ENCODE measurements at regions not wholly inside any gene's neighbourhood (a gene's known extent, or its start where the extent isn't known, plus 50 kb on each side); places are given as distances from the start of the nearest gene placed in this dataset.
"Not testable (repeated sequence)": the region's sequence is repeated elsewhere in the genome, so short reads cannot be mapped to it uniquely, and the experiment has no call there.

DNA sequence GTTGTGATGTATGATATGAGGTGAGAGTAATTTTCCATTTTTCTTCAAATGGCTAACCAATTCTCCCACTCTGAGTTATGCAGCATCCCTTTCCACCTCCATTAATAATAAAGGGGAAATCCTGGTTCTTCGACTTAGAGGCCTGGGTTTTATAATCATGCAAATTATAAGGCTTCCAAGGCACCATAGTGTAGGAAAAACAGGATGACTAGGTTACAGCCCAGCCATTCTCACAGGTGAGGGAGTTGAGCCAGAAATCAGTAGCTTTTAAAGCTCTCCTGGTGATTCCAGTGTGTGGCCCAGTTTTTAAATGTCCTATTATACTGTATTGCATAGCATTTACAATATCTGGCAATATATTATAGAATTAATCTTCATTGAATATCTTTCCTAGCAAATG is 203.1 kb downstream of the ARHGEF9 start:
- H3K36me3 ChIP-seq (ENCODE audit: control insufficient read depth in 1 of 2, insufficient read depth in 2 of 2, low read length in 2 of 2), result no peaks in the 10 kb centered on the region
- H4K8ac ChIP-seq (ENCODE audit: low read depth, low read length), result no peak overlapping the region
- H3K4me1 ChIP-seq (ENCODE audit: control insufficient read depth in 1 of 2, insufficient read depth in 2 of 2, low read length in 2 of 2), result no peaks in the 10 kb centered on the region
- H2BK5ac ChIP-seq (ENCODE audit: low read depth, low read length, poor library complexity), result no peak overlapping the region
- no peak overlapping the region for H3K27ac ChIP-seq (ENCODE audit: low read depth, low read length)
- no CpG with 5 or more reads among the region's 1 CpG for WGBS (ENCODE audit: extremely low coverage, insufficient coverage, insufficient read length)
- H3K79me2 ChIP-seq (ENCODE audit: control insufficient read depth, insufficient read depth, low read length, poor library complexity), result no peaks in the 10 kb centered on the region
- H3K79me1 ChIP-seq (ENCODE audit: low read length), result no peaks in the 10 kb centered on the region
- H3K27me3 ChIP-seq (ENCODE audit: insufficient read depth, low read length), result no peaks in the 10 kb centered on the region
- H2BK120ac ChIP-seq (ENCODE audit: insufficient read depth, low read length, poor library complexity), result no peak overlapping the region
- H3K14ac ChIP-seq (ENCODE audit: low read length), result no peak overlapping the region
- H2AFZ ChIP-seq (ENCODE audit: insufficient read depth, low read length, poor library complexity), result no peak overlapping the region
- H4K12ac ChIP-seq (ENCODE audit: low read depth, low read length), result no peak overlapping the region
- no peak overlapping the region for H2AK5ac ChIP-seq (ENCODE audit: low read length)
- no peaks in the 10 kb centered on the region for H3K9me3 ChIP-seq (ENCODE audit: insufficient read depth, low read depth, low read length)
- H4K91ac ChIP-seq (ENCODE audit: low read depth, low read length), result no peak overlapping the region
- no peak overlapping the region for H2BK12ac ChIP-seq (ENCODE audit: low read length)
- no peak overlapping the region for H3K18ac ChIP-seq (ENCODE audit: low read length)
- H3K23ac ChIP-seq (ENCODE audit: low read length), result no peak overlapping the region
- H3K9ac ChIP-seq (ENCODE audit: low read length), result no peak overlapping the region
- no peak overlapping the region for H3K4me3 ChIP-seq (ENCODE audit: low read depth, low read length)
- no peak overlapping the region for H3K4ac ChIP-seq (ENCODE audit: low read depth, low read length)
- no peak overlapping the region for H3K4me2 ChIP-seq (ENCODE audit: low read length)
- DNase-seq, result no peak

DNA sequence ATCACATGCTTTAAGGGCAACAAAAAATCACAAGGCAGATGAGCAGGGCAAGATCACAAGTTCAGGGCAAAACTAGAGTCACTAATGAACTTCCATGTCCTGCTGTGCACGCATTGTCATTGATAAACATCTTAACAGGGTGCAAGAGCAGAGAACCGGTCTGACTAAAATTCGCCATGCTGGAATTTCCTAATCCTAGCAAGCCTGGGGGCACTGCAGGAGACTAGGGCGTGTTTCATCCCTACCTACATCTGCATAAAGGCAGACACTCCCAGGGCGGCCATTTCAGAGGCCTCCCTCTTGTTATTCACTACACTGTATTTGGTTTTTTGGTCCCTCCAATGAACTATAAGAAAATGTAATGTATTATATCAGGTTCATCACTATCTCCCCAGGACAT is 203.6 kb downstream of the ARHGEF9 start:
- no peak overlapping the region for H2AK5ac ChIP-seq (ENCODE audit: low read length)
- no peak overlapping the region for H4K8ac ChIP-seq (ENCODE audit: low read depth, low read length)
- peak; percentile 2 to 44 for DNase-seq
- WGBS (ENCODE audit: extremely low coverage, insufficient coverage, insufficient read length), result no CpG with 5 or more reads among the region's 5 CpGs
- no peaks in the 10 kb centered on the region for H3K4me1 ChIP-seq (ENCODE audit: control insufficient read depth in 1 of 2, insufficient read depth in 2 of 2, low read length in 2 of 2)
- no peaks in the 10 kb centered on the region for H3K36me3 ChIP-seq (ENCODE audit: control insufficient read depth in 1 of 2, insufficient read depth in 2 of 2, low read length in 2 of 2)
- no peak overlapping the region for H3K9ac ChIP-seq (ENCODE audit: low read length)
- H3K23ac ChIP-seq (ENCODE audit: low read length), result no peak overlapping the region
- no peaks in the 10 kb centered on the region for H3K79me2 ChIP-seq (ENCODE audit: control insufficient read depth, insufficient read depth, low read length, poor library complexity)
- no peak overlapping the region for H3K27ac ChIP-seq (ENCODE audit: low read depth, low read length)
- H3K9me3 ChIP-seq (ENCODE audit: insufficient read depth, low read depth, low read length), result no peaks in the 10 kb centered on the region
- no peak overlapping the region for H3K4me2 ChIP-seq (ENCODE audit: low read length)
- H3K14ac ChIP-seq (ENCODE audit: low read length), result no peak overlapping the region
- no peak overlapping the region for H3K18ac ChIP-seq (ENCODE audit: low read length)
- H2BK5ac ChIP-seq (ENCODE audit: low read depth, low read length, poor library complexity), result no peak overlapping the region
- no peak overlapping the region for H3K4ac ChIP-seq (ENCODE audit: low read depth, low read length)
- no peak overlapping the region for H2BK12ac ChIP-seq (ENCODE audit: low read length)
- H3K27me3 ChIP-seq (ENCODE audit: insufficient read depth, low read length), result no peaks in the 10 kb centered on the region
- H3K79me1 ChIP-seq (ENCODE audit: low read length), result no peaks in the 10 kb centered on the region
- H2BK120ac ChIP-seq (ENCODE audit: insufficient read depth, low read length, poor library complexity), result no peak overlapping the region
- H4K12ac ChIP-seq (ENCODE audit: low read depth, low read length), result no peak overlapping the region
- no peak overlapping the region for H3K4me3 ChIP-seq (ENCODE audit: low read depth, low read length)
- H2AFZ ChIP-seq (ENCODE audit: insufficient read depth, low read length, poor library complexity), result no peak overlapping the region
- no peak overlapping the region for H4K91ac ChIP-seq (ENCODE audit: low read depth, low read length)

DNA sequence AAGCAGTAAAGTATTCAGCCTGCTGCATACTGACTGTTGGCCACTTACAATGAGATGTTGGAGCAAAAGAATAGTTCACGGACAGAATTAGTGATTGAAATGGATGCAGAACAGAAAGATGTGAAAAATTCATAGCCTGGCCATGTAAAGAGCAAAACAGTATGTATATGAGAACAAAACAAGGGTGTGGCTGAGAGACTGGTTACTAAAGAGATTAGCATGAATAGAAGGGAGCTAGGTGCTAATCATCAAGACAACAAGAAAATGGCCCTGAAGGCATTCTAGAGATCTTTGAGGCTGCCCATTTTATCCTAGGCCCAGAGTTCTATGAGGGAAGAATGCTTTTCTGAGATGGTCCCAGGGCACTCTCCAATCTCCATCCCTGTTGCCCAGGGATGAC is 208.5 kb downstream of the ARHGEF9 start:
- WGBS (ENCODE audit: extremely low coverage, insufficient coverage, insufficient read length), result no CpG with 5 or more reads among the region's 1 CpG

DNA sequence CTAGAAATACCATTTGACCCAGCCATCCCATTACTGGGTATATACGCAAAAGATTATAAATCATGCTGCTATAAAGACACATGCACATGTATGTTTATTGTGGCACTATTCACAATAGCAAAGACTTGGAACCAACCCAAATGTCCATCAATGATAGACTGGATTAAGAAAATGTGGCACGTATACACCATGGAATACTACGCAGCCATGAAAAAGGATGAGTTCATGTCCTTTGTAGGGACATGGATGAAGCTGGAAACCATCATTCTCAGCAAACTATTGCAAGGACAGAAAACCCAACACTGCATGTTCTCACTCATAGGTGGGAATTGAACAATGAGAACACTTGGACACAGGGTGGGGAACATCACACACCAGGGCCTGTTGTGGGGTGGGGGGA is 209.3 kb downstream of the ARHGEF9 start:
- not testable (repeated sequence) for H2AFZ ChIP-seq (ENCODE audit: insufficient read depth, low read length, poor library complexity); H2BK120ac ChIP-seq (ENCODE audit: insufficient read depth, low read length, poor library complexity); H3K79me2 ChIP-seq (ENCODE audit: control insufficient read depth, insufficient read depth, low read length, poor library complexity); H4K8ac ChIP-seq (ENCODE audit: low read depth, low read length); H3K36me3 ChIP-seq (ENCODE audit: control insufficient read depth in 1 of 2, insufficient read depth in 2 of 2, low read length in 2 of 2); H3K27ac ChIP-seq (ENCODE audit: low read depth, low read length); H3K4me1 ChIP-seq (ENCODE audit: control insufficient read depth in 1 of 2, insufficient read depth in 2 of 2, low read length in 2 of 2); H4K12ac ChIP-seq (ENCODE audit: low read depth, low read length); H2AK5ac ChIP-seq (ENCODE audit: low read length); H2BK5ac ChIP-seq (ENCODE audit: low read depth, low read length, poor library complexity); H3K9ac ChIP-seq (ENCODE audit: low read length); H3K9me3 ChIP-seq (ENCODE audit: insufficient read depth, low read depth, low read length); H3K4ac ChIP-seq (ENCODE audit: low read depth, low read length); H3K18ac ChIP-seq (ENCODE audit: low read length); H3K4me3 ChIP-seq (ENCODE audit: low read depth, low read length); H3K23ac ChIP-seq (ENCODE audit: low read length); H3K14ac ChIP-seq (ENCODE audit: low read length); H3K27me3 ChIP-seq (ENCODE audit: insufficient read depth, low read length); H4K91ac ChIP-seq (ENCODE audit: low read depth, low read length); H3K79me1 ChIP-seq (ENCODE audit: low read length); DNase-seq; H3K4me2 ChIP-seq (ENCODE audit: low read length); H2BK12ac ChIP-seq (ENCODE audit: low read length)
- no CpG with 5 or more reads among the region's 3 CpGs for WGBS (ENCODE audit: extremely low coverage, insufficient coverage, insufficient read length)

More for the DNA sequence above, 208.5 kb downstream of the ARHGEF9 start:
- no peaks in the 10 kb centered on the region for H3K4me1 ChIP-seq (ENCODE audit: control insufficient read depth in 1 of 2, insufficient read depth in 2 of 2, low read length in 2 of 2)
- no peak overlapping the region for H4K8ac ChIP-seq (ENCODE audit: low read depth, low read length)
- H3K79me1 ChIP-seq (ENCODE audit: low read length), result no peaks in the 10 kb centered on the region
- no peak overlapping the region for H3K4me3 ChIP-seq (ENCODE audit: low read depth, low read length)
- no peak overlapping the region for H3K4ac ChIP-seq (ENCODE audit: low read depth, low read length)
- H3K18ac ChIP-seq (ENCODE audit: low read length), result no peak overlapping the region
- no peak overlapping the region for H3K23ac ChIP-seq (ENCODE audit: low read length)
- H2AK5ac ChIP-seq (ENCODE audit: low read length), result no peak overlapping the region
- H3K36me3 ChIP-seq (ENCODE audit: control insufficient read depth in 1 of 2, insufficient read depth in 2 of 2, low read length in 2 of 2), result no peaks in the 10 kb centered on the region
- H3K14ac ChIP-seq (ENCODE audit: low read length), result no peak overlapping the region
- no peak overlapping the region for H4K91ac ChIP-seq (ENCODE audit: low read depth, low read length)
- no peaks in the 10 kb centered on the region for H3K79me2 ChIP-seq (ENCODE audit: control insufficient read depth, insufficient read depth, low read length, poor library complexity)
- H2BK120ac ChIP-seq (ENCODE audit: insufficient read depth, low read length, poor library complexity), result no peak overlapping the region
- no peak overlapping the region for H2AFZ ChIP-seq (ENCODE audit: insufficient read depth, low read length, poor library complexity)
- H3K27me3 ChIP-seq (ENCODE audit: insufficient read depth, low read length), result no peaks in the 10 kb centered on the region
- H4K12ac ChIP-seq (ENCODE audit: low read depth, low read length), result no peak overlapping the region
- no peak overlapping the region for H3K27ac ChIP-seq (ENCODE audit: low read depth, low read length)
- H2BK12ac ChIP-seq (ENCODE audit: low read length), result no peak overlapping the region
- H3K9ac ChIP-seq (ENCODE audit: low read length), result no peak overlapping the region
- H3K4me2 ChIP-seq (ENCODE audit: low read length), result no peak overlapping the region
- DNase-seq, result no peak
- H3K9me3 ChIP-seq (ENCODE audit: insufficient read depth, low read depth, low read length), result no peaks in the 10 kb centered on the region
- no peak overlapping the region for H2BK5ac ChIP-seq (ENCODE audit: low read depth, low read length, poor library complexity)

DNA sequence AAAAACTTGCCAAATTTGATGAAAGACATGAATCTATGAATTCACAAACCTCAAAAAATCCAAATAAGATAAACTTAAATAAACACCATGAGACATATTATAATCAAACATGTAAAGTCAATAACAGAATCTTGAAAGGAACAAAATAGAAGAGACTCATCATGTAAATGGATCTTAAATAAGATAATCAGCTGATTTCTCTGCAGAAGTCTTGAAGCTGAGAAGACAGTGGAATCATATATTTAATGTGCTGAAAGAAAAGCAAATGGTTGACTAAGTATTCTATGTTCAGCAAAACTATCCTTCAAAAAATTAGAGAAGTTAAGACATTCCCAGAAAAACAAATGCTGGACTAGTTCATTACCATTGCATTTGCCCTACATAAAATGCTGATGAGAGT is 215.7 kb upstream of the SPIN4 start:
- Histone ChIP-seq H3K4ac (ENCODE audit: low read depth, low read length) (no peak overlapping the region), H2AK5ac (ENCODE audit: low read length) (no peak overlapping the region), H3K18ac (ENCODE audit: low read length) (no peak overlapping the region), H2BK120ac (ENCODE audit: insufficient read depth, low read length, poor library complexity) (no peak overlapping the region), H4K8ac (ENCODE audit: low read depth, low read length) (no peak overlapping the region), H4K12ac (ENCODE audit: low read depth, low read length) (no peak overlapping the region), H3K79me2 (ENCODE audit: control insufficient read depth, insufficient read depth, low read length, poor library complexity) (no peaks in the 10 kb centered on the region), H3K14ac (ENCODE audit: low read length) (no peak overlapping the region), H3K9ac (ENCODE audit: low read length) (no peak overlapping the region), H2AFZ (ENCODE audit: insufficient read depth, low read length, poor library complexity) (no peak overlapping the region), H3K23ac (ENCODE audit: low read length) (no peak overlapping the region), H3K79me1 (ENCODE audit: low read length) (no peaks in the 10 kb centered on the region), H2BK12ac (ENCODE audit: low read length) (no peak overlapping the region), H3K9me3 (ENCODE audit: insufficient read depth, low read depth, low read length) (no peaks in the 10 kb centered on the region), H3K27me3 (ENCODE audit: insufficient read depth, low read length) (no peaks in the 10 kb centered on the region), H4K91ac (ENCODE audit: low read depth, low read length) (no peak overlapping the region), H3K27ac (ENCODE audit: low read depth, low read length) (no peak overlapping the region), H3K4me3 (ENCODE audit: low read depth, low read length) (no peak overlapping the region), H3K36me3 (ENCODE audit: control insufficient read depth in 1 of 2, insufficient read depth in 2 of 2, low read length in 2 of 2) (no peaks in the 10 kb centered on the region), H3K4me1 (ENCODE audit: control insufficient read depth in 1 of 2, insufficient read depth in 2 of 2, low read length in 2 of 2) (no peaks in the 10 kb centered on the region), H2BK5ac (ENCODE audit: low read depth, low read length, poor library complexity) (no peak overlapping the region), H3K4me2 (ENCODE audit: low read length) (no peak overlapping the region)
- no peak for DNase-seq

Measured in trophoblast cell (in vitro differentiated cells and primary cell).